Testis (tissue), 2 donors: ENCODE measurements at regions not wholly inside any gene's neighbourhood (a gene's known extent, or its start where the extent isn't known, plus 50 kb on each side); places are given as distances from the start of the nearest gene placed in this dataset.

Experiments
- DNase-seq: peaks from one replicate; pipeline ENCODE4 v3.0.0-alpha.2; 2019
- H3K27ac ChIP-seq, 2 donors: fragments of 200-600 bp; sonication (generic); one replicate each; pipeline ENCODE4 v1.5.1; 2019
- H3K27me3 ChIP-seq: fragments of 200-600 bp; sonication (generic); one replicate; pipeline ENCODE4 v1.5.1; 2019
- H3K36me3 ChIP-seq: fragments of 200-600 bp; sonication (generic); one replicate; pipeline ENCODE4 v1.5.1; 2017; ENCODE audit warnings: low read depth; ENCODE audit errors: missing control alignments
- H3K4me1 ChIP-seq: fragments of 200-600 bp; sonication (generic); one replicate; pipeline ENCODE4 v1.5.1; 2019
- H3K4me3 ChIP-seq, 2 donors: fragments of 200-600 bp; sonication (generic); one replicate each; pipeline ENCODE4 v1.5.1; 2017 to 2019
- H3K9me3 ChIP-seq: fragments of 200-600 bp; sonication (generic); one replicate; pipeline ENCODE4 v1.5.1; 2017
- CTCF ChIP-seq, 3 experiments: fragments of 450-650 bp in 2 of 3; fragments of 200-600 bp in 1 of 3; sonication (generic) in 1 of 3; IDR thresholded peaks; one replicate each; pipeline ENCODE4 v1.5.1; 2016 to 2019; ENCODE audit warnings: antibody characterized with exemption in 3 of 3, mild to moderate bottlenecking in 2 of 3, moderate library complexity in 1 of 3
- POLR2A ChIP-seq: fragments of 450-650 bp; IDR thresholded peaks from one replicate; pipeline ENCODE4 v1.6.1; 2017; ENCODE audit warnings: antibody characterized with exemption, mild to moderate bottlenecking, moderate library complexity
- WGBS, 2 donors: methylation state at CpG; one replicate each; pipeline ENCODE4 v1.1.5; 2018; 5-methylcytosine and 5-hydroxymethylcytosine counted together
- intact Hi-C: fragments of 100-400 bp; cut with DNase I; formaldehyde crosslinking; loops from one replicate; pipeline ENCODE4 v1.15.1; 2023; ENCODE audit warnings: low total_unique reads

GRCh38 chr3:88589138-88589537, 439.4 kb downstream of the C3orf38 start:
- no peak for DNase-seq
- TF ChIP-seq POLR2A, result no peak
- TF ChIP-seq CTCF (IDR thresholded peaks at IDR 0.05), result no peak
- Histone ChIP-seq H3K36me3 (no peaks in the 10 kb centered on the region), H3K27ac (no peak overlapping the region), H3K4me3 (no peak overlapping the region), H3K27me3 (no peaks in the 10 kb centered on the region), H3K4me1 (no peaks in the 10 kb centered on the region), H3K9me3 (no peaks in the 10 kb centered on the region)
- intact Hi-C loops, result no loop called here
- 81 to 82% methylated on average over 2 of the region's 2 CpGs for WGBS, 2 donors

GRCh38 chr3:88595026-88595425, 445.3 kb downstream of the C3orf38 start:
- H3K4me1 ChIP-seq, result no peaks in the 10 kb centered on the region
- no peak for DNase-seq
- WGBS, 2 donors, result 44 to 56% methylated on average over 1 of the region's 1 CpG
- intact Hi-C loops, result no loop called here
- H3K27me3 ChIP-seq, result no peaks in the 10 kb centered on the region
- H3K4me3 ChIP-seq, result no peak overlapping the region
- H3K27ac ChIP-seq, result no peak overlapping the region
- no peaks in the 10 kb centered on the region for H3K36me3 ChIP-seq
- TF ChIP-seq CTCF (IDR thresholded peaks at IDR 0.05) (no peak), POLR2A (no peak)
- no peaks in the 10 kb centered on the region for H3K9me3 ChIP-seq

- Histone ChIP-seq H3K36me3 (no peaks in the 10 kb centered on the region), H3K27me3 (no peaks in the 10 kb centered on the region), H3K9me3 (no peaks in the 10 kb centered on the region), H3K27ac (no peak overlapping the region), H3K4me1 (no peaks in the 10 kb centered on the region), H3K4me3 (no peak overlapping the region)
- TF ChIP-seq POLR2A, result no peak
- no peak for TF ChIP-seq CTCF (IDR thresholded peaks at IDR 0.05)
- no peak for DNase-seq
- 92 to 94% methylated on average over 1 of the region's 1 CpG for WGBS, 2 donors
- intact Hi-C loops, result no loop called here
Measured at GRCh38 chr3:88596451-88596850, 446.7 kb downstream of the C3orf38 start.

- Histone ChIP-seq H3K36me3 (no peaks in the 10 kb centered on the region), H3K9me3 (no peaks in the 10 kb centered on the region), H3K27me3 (no peaks in the 10 kb centered on the region), H3K4me3 (no peak overlapping the region), H3K27ac (no peak overlapping the region), H3K4me1 (no peaks in the 10 kb centered on the region)
- intact Hi-C loops, result no loop called here
- TF ChIP-seq CTCF (IDR thresholded peaks at IDR 0.05), result no peak
- no peak for TF ChIP-seq POLR2A
- 74 to 88% methylated on average over 5 of the region's 5 CpGs for WGBS, 2 donors
- DNase-seq, result no peak
Measured at GRCh38 chr3:88610820-88611219, 461.1 kb downstream of the C3orf38 start.

- Histone ChIP-seq H3K9me3 (no peaks in the 10 kb centered on the region), H3K27me3 (no peaks in the 10 kb centered on the region), H3K4me1 (no peaks in the 10 kb centered on the region), H3K4me3 (no peak overlapping the region), H3K36me3 (no peaks in the 10 kb centered on the region), H3K27ac (no peak overlapping the region)
- TF ChIP-seq CTCF (IDR thresholded peaks at IDR 0.05) (no peak), POLR2A (no peak)
- no peak for DNase-seq
- intact Hi-C loops, result no loop called here
- WGBS, 2 donors, result 40 to 42% methylated on average over 2 of the region's 2 CpGs
Measured at GRCh38 chr3:88611826-88612326, 462.1 kb downstream of the C3orf38 start.
